SKM-1 treated with dmso at 0.1 percent for 144 hours (cell line): ENCODE measurements at regions not wholly inside any gene's neighbourhood (a gene's known extent, or its start where the extent isn't known, plus 50 kb on each side); places are given as distances from the start of the nearest gene placed in this dataset.
"Not testable (repeated sequence)": the region's sequence is repeated elsewhere in the genome, so short reads cannot be mapped to it uniquely, and the experiment has no call there.

Source experiments
- DNase-seq: peaks from one replicate; lab custom pipeline; 2025; ENCODE audit not compliant: unreplicated experiment; lab: John Stamatoyannopoulos, UW

DNA sequence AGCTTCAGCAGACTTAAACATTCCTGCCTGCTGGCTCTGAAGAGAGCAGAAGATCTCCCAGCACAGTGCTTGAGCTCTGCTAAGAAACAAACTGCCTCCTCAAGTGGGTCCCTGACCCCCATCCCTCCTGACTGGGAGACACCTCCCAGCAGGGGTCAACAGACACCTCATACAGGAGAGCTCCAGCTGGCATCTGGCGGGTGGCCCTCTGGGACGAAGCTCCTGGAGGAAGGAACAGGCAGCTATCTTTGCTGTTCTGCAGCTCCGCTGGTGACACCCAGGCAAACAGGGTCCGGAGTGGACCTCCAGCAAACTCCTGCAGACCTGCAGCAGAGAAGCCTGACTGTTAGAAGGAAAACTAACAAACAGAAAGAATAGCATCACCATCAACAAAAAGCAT, 139.3 kb downstream of the ATXN7L3B start:
- DNase-seq = not testable (repeated sequence)

- DNase-seq = no peak
Measured at GRCh38 chr12:74685385-74685784, 147.8 kb downstream of the ATXN7L3B start.

- DNase-seq = peak; percentile 0
Measured at GRCh38 chr12:74689071-74689655, 151.5 kb downstream of the ATXN7L3B start.

DNA sequence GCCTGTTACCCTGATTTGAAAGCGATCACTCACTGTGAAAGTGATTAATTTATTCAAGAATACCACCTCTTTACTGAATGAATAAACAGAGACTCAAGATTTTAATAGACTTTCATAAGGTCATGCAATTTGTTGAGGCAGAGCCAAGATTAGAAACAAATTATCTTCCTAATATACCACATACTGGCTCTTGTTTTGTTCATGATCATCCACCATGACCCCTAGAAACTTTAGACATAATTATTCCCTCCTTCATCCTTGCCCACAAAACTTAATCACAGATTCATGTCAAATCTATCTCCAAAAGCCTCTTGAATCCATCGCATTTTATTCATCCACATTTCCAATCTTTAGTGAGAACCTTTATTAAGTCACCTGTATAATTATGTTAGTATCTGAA, 152.3 kb downstream of the ATXN7L3B start:
- no peak for DNase-seq

DNA sequence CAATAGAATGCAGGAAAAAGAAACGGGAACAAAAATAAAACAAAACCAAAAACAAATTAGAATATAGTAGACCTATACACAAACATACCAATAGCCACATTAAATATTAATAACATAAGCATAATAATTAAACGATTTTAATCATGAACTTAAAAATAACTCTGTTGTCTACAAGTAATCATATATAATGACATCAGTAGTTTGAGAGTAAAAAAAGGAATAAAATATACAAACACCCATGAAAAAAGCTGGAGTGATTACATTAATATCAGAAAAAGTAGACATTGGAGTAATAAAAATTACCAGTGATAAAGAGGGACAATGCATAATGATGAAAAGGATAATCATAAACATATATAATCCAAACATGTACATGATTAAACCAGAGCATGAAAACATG, 181.8 kb downstream of the ATXN7L3B start:
- no peak for DNase-seq

- no peak for DNase-seq
Measured at GRCh38 chr12:74722709-74723108, 185.1 kb downstream of the ATXN7L3B start.

- DNase-seq = no peak
Measured at GRCh38 chr12:74725154-74725553, 187.5 kb downstream of the ATXN7L3B start.

DNA sequence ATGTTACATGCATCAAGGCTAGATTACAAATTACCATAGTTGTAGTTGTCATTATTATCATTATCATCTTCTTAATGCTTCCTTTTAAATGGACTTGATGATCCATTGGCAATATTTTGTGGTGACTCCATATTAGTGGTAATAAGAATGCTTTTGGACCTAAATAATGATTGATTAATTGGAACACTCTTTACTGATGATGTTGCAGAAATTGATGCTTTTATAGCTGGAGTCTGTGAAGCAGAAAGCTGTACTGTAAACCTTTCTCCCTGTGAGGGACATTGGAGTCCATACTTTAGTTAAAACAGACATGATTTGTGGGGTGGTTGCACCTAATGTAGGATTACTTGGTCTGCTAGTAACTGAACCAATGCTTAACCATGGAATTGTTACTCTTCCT, 190.4 kb downstream of the ATXN7L3B start:
- DNase-seq = no peak

DNA sequence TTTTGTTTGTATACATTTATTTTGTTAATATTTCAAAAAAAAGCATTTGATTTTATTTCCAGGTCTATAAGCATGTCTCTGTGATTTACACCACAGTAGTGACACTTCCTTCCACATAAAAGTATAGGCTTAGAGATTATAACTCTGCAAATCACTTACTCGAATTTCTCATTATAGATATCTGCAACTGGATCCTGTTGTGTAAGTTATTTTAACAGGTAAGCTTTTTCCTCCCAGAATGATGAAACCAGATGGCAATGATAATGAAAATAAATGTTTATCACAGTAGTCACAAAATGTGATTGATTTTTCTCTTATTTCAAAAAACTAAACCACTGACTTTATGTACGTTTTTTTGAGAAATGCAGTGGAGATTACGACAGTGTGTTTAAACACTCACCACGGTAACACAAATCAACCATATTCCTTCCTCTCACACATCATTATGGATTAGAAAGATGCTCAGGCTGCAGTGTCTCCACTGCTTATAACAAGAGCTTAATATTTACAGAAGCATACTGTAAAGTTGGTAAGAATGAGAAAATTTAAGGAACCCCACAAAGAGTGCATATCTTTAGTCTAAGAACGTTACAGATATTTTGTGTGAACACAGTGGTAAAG, 194.6 kb downstream of the ATXN7L3B start:
- no peak for DNase-seq

- no peak for DNase-seq
Measured at GRCh38 chr12:74732826-74733225, 195.2 kb downstream of the ATXN7L3B start.

DNA sequence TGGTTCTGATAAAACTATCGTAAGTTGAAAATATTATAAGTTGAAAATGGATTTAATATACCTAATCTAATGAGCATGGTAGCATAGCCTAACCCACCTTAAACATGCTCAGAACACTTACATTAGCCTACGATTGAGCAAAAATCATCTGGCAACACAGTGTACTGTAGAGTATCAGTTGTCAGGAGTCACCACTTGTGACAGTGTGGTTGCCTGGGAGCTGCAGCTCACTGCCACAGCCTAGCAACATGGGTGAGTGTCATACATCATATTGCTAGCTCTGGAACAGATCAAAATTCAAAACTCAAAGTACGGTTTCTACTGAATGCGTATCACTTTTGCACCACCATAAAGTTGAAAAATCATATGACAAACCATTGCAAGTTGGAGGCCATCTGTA, 203.5 kb downstream of the ATXN7L3B start:
- DNase-seq = no peak

- no peak for DNase-seq
Measured at GRCh38 chr12:74747305-74747704, 209.7 kb downstream of the ATXN7L3B start.

GRCh38 chr12:74751441-74751840, 213.8 kb downstream of the ATXN7L3B start:
- no peak for DNase-seq

- no peak for DNase-seq
Measured at GRCh38 chr12:74752215-74752614, 214.6 kb downstream of the ATXN7L3B start.

DNA sequence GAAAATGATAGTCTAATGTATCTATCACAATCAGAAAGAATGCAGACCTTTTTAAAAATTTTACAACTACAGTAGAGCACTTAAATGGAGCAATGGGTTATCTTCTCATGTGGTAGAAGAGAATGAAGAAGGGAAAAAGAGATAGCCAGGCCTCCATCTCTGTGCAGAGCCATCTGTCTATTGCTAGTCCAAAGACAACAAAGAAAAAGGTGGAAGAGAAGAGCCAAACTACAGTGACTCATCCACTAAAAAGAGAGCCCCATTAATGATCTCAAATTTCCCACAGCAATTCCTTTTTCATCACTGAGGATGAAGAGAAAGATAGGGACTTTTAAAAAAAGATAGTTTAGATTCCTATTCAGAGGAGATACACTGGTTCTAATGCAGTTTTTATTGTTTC, 232.9 kb downstream of the ATXN7L3B start:
- no peak for DNase-seq

GRCh38 chr12:74775276-74775675, 237.6 kb downstream of the ATXN7L3B start:
- DNase-seq = no peak

DNA sequence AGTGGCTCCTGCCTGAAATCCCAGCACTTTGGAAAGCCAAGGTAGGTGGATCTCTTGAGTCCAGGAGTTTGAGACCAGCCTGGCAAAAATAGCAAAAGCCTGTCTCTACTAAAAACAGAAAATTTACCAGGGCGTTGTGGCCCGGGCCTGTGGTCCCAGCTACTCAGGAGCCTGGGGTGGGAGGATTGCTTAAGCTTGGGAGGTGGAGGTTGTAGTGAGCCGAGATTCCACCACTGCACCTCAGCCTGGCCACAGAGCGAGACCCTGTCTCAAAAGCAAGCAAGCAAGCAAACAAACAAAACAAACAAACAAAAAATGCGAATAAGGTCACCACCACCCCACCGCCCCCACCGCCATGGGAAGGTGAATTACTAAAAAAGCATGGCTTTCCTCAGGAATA, 238.7 kb downstream of the ATXN7L3B start:
- DNase-seq = no peak

- DNase-seq = no peak
Measured at GRCh38 chr12:74780182-74780849, 242.7 kb downstream of the ATXN7L3B start.

- not testable (repeated sequence) for DNase-seq
Measured at GRCh38 chr12:74780850-74781241, 243.2 kb downstream of the ATXN7L3B start.

GRCh38 chr12:74781991-74782485, 244.4 kb downstream of the ATXN7L3B start:
- DNase-seq = no peak

GRCh38 chr12:74790931-74791330, 253.3 kb downstream of the ATXN7L3B start:
- no peak for DNase-seq

GRCh38 chr12:74791365-74791764, 253.7 kb downstream of the ATXN7L3B start:
- no peak for DNase-seq
